Panc1 (cell line): ENCODE measurements at regions not wholly inside any gene's neighbourhood (a gene's known extent, or its start where the extent isn't known, plus 50 kb on each side); places are given as distances from the start of the nearest gene placed in this dataset.

Source experiments
- POLR2AphosphoS5 ChIP-seq: IDR thresholded peaks from 2 replicates; pipeline ENCODE4 v1.6.1; 2012; ENCODE audit warnings: mild to moderate bottlenecking, low read depth, low read length, moderate library complexity
- TF ChIP-seq, protein P1 (sequence below): fragments of 450-650 bp; IDR thresholded peaks from 2 replicates; pipeline ENCODE4 v1.5.1; 2017; ENCODE audit warnings: mild to moderate bottlenecking

DNA sequence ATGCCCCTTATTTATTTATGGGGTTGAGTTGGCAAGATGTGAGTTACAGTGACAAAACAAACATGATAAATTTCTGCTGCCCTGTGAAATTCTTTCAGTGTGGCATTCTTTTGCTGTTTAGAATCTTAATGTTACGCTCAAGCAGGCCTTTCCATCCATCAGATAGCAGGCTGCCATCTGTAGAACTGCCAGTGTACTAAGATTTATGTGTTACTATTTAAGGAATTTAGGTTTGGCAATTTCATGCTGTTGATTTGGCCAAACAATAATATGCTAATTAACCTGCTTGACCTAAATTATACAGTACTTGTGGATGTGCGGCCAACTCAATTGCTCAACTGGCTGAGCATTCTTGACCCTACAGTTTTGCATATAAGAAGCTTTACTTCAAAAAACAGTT lies 477.7 kb upstream of the TPK1 start:
- TF ChIP-seq, protein P1, sequence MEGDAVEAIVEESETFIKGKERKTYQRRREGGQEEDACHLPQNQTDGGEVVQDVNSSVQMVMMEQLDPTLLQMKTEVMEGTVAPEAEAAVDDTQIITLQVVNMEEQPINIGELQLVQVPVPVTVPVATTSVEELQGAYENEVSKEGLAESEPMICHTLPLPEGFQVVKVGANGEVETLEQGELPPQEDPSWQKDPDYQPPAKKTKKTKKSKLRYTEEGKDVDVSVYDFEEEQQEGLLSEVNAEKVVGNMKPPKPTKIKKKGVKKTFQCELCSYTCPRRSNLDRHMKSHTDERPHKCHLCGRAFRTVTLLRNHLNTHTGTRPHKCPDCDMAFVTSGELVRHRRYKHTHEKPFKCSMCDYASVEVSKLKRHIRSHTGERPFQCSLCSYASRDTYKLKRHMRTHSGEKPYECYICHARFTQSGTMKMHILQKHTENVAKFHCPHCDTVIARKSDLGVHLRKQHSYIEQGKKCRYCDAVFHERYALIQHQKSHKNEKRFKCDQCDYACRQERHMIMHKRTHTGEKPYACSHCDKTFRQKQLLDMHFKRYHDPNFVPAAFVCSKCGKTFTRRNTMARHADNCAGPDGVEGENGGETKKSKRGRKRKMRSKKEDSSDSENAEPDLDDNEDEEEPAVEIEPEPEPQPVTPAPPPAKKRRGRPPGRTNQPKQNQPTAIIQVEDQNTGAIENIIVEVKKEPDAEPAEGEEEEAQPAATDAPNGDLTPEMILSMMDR: no peak
- TF ChIP-seq POLR2AphosphoS5: no peak
